CD4-positive, alpha-beta memory T cell (primary cell): ENCODE measurements at regions not wholly inside any gene's neighbourhood (a gene's known extent, or its start where the extent isn't known, plus 50 kb on each side); places are given as distances from the start of the nearest gene placed in this dataset.
A peak's percentile ranks its signal among the peaks of the same experiment; 100 is the strongest.

Source experiments
- CTCF ChIA-PET: fragments of 350-600 bp; sonication (Branson Sonifier 250); formaldehyde crosslinking; loops from one replicate; lab custom pipeline; 2021; ENCODE audit warnings: inconsistent platforms; ENCODE audit not compliant: partially characterized antibody; lab: Charles Lee
- POLR2A ChIA-PET: fragments of 350-600 bp; sonication (Branson Sonifier 250); formaldehyde crosslinking; loops from one replicate; lab custom pipeline; 2021; ENCODE audit not compliant: partially characterized antibody; lab: Charles Lee
- DNase-seq, 5 donors: peaks; one replicate each; pipeline versions ENCODE4 v3.0.0 to v3.0.0-alpha.2; 2020 to 2022; ENCODE audit warnings: mixed read lengths in 1 of 5
- H3K27ac ChIP-seq: one replicate; pipeline ENCODE4 v1.7.0; 2013; ENCODE audit warnings: low read depth, low read length
- H3K27me3 ChIP-seq: 2 replicates; pipeline ENCODE4 v1.7.0; 2013; ENCODE audit warnings: mild to moderate bottlenecking, low read length, moderate library complexity; ENCODE audit not compliant: insufficient read depth
- H3K36me3 ChIP-seq: 2 replicates; pipeline ENCODE4 v1.7.0; 2013; ENCODE audit warnings: mild to moderate bottlenecking, low read length, moderate library complexity; ENCODE audit not compliant: insufficient read depth
- H3K4me1 ChIP-seq: 2 replicates; pipeline ENCODE4 v1.7.0; 2013; ENCODE audit warnings: mild to moderate bottlenecking, low read length, moderate library complexity; ENCODE audit not compliant: insufficient read depth
- H3K4me3 ChIP-seq, 2 donors: one replicate each; pipeline ENCODE4 v1.7.0; 2013; ENCODE audit warnings: low read length in 2 of 2, mild to moderate bottlenecking in 1 of 2
- H3K9me3 ChIP-seq, 2 donors: one replicate each; pipeline ENCODE4 v1.7.0; 2013; ENCODE audit warnings: low read length in 2 of 2, control low read depth in 1 of 2; ENCODE audit not compliant: control insufficient read depth in 1 of 2
- H3K27ac Mint-ChIP-seq, 7 donors: one replicate each; pipeline ENCODE4 v1.8.0; 2020 to 2021; ENCODE audit warnings: mixed read lengths in 7 of 7, mild to moderate bottlenecking in 6 of 7, inconsistent platforms in 3 of 7, moderate library complexity in 3 of 7
- H3K27me3 Mint-ChIP-seq, 2 donors: one replicate each; pipeline ENCODE4 v1.8.0; 2020 to 2021; ENCODE audit warnings: mixed read lengths in 2 of 2
- H3K36me3 Mint-ChIP-seq, 2 donors: one replicate each; pipeline ENCODE4 v1.8.0; 2020 to 2021; ENCODE audit warnings: mixed read lengths in 2 of 2, inconsistent platforms in 1 of 2, mild to moderate bottlenecking in 1 of 2
- H3K4me1 Mint-ChIP-seq, 4 donors: one replicate each; pipeline ENCODE4 v1.8.0; 2020 to 2021; ENCODE audit warnings: mixed read lengths in 4 of 4, mild to moderate bottlenecking in 1 of 4
- H3K4me3 Mint-ChIP-seq, 8 donors: one replicate each; pipeline ENCODE4 v1.8.0; 2020 to 2021; ENCODE audit warnings: mixed read lengths in 8 of 8, mild to moderate bottlenecking in 7 of 8, moderate library complexity in 6 of 8, inconsistent platforms in 3 of 8
- H3K9me3 Mint-ChIP-seq, 8 donors: one replicate each; pipeline ENCODE4 v1.8.0; 2020 to 2021; ENCODE audit warnings: mixed read lengths in 8 of 8, mild to moderate bottlenecking in 5 of 8, inconsistent platforms in 3 of 8, moderate library complexity in 1 of 8
- intact Hi-C: fragments of 100-400 bp; cut with micrococcal nuclease; formaldehyde crosslinking; loops from one replicate; pipeline ENCODE4 v1.15.1; 2023

GRCh38 chr6:139531148-139532115, 157.0 kb upstream of the CITED2 start:
- Histone ChIP-seq H3K36me3 (no peaks in the 10 kb centered on the region), H3K9me3 (no peaks in the 10 kb centered on the region), H3K27ac (peak overlapping the region; percentile 57), H3K27me3 (no peaks in the 10 kb centered on the region), H3K4me3 (peak overlapping the region in 1 of 2 donors; percentile 40), H3K4me1 (peaks cover 68% of the 10 kb centered on the region)
- peak overlapping the region; percentile 69 to 88 (median 80) for H3K4me3 Mint-ChIP-seq
- H3K27me3 Mint-ChIP-seq = no peaks in the 10 kb centered on the region
- DNase-seq = peak; percentile 59 to 80 (median 66)
- H3K9me3 Mint-ChIP-seq = no peaks in the 10 kb centered on the region
- ChIA-PET POLR2A (interaction anchor here (0.7 to 3.6 kb wide), 15 partner anchors 9 to 1952 kb away, joined by 3 to 77 read pairs (median 4); partner anchors contain the start of gene CITED2), CTCF (interaction anchor here (0.8 to 1.9 kb wide), 6 partner anchors 9 to 161 kb away, joined by 3 to 21 read pairs (median 5); partner anchors contain the start of gene CITED2)
- intact Hi-C loops = loop anchor here (1.0 to 10.0 kb wide), 5 partner anchors 9 to 547 kb away; partner anchors contain the start of genes CITED2 and REPS1
- H3K4me1 Mint-ChIP-seq = peaks cover 44 to 60% (median 53%) of the 10 kb centered on the region in 4 donors
- peak overlapping the region; percentile 83 to 98 (median 95) for H3K27ac Mint-ChIP-seq
- no peaks in the 10 kb centered on the region for H3K36me3 Mint-ChIP-seq

- CTCF ChIA-PET = interaction anchor here (0.8 to 1.9 kb wide), 6 partner anchors 10 to 161 kb away, joined by 3 to 21 read pairs (median 5); partner anchors contain the start of gene CITED2
- no peaks in the 10 kb centered on the region for H3K9me3 Mint-ChIP-seq
- DNase-seq = peak in 1 of 5 donors; percentile 13
These were observed 156.1 kb upstream of the CITED2 start for GRCh38 chr6:139530561-139530960.

DNA sequence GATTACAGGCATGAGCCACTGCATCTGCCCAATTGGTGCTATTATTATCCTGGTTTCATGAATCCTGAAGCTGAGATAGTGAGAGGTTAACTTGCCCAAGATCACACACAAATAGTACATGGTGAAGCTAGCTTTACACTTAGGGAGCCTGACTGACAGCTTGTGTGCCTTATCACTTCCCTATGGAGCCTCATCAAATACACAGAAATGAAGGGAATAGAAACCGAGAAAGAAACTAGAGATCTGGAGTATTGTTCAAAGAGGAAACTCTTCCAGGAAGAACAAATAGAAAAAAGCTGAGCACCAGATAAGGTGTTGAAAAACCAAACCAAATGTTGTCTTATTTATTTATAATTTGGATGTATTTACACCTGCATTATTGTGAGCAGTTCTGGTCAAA, 155.0 kb upstream of the CITED2 start:
- DNase-seq = no peak
- Histone ChIP-seq H3K36me3 (no peaks in the 10 kb centered on the region), H3K27ac (no peak overlapping the region), H3K4me3 (no peak overlapping the region), H3K4me1 (peaks cover 47% of the 10 kb centered on the region), H3K27me3 (no peaks in the 10 kb centered on the region), H3K9me3 (no peaks in the 10 kb centered on the region)
- Mint-ChIP-seq H3K27ac (peak overlapping the region; percentile 1 to 77 (median 16)), H3K4me1 (peaks cover 29 to 43% (median 37%) of the 10 kb centered on the region in 4 donors), H3K27me3 (no peaks in the 10 kb centered on the region), H3K9me3 (no peaks in the 10 kb centered on the region), H3K4me3 (peak overlapping the region in 2 of 8 donors; percentile 17 to 44), H3K36me3 (no peaks in the 10 kb centered on the region)
- POLR2A ChIA-PET = interaction anchor here (3.6 kb wide), 1 partner anchor 155 kb away, joined by 77 read pairs; the partner anchor contains the start of gene CITED2
- CTCF ChIA-PET = interaction anchor here (1.5 kb wide), 1 partner anchor 155 kb away, joined by 4 read pairs; the partner anchor contains the start of gene CITED2
- intact Hi-C loops = no loop called here

More at GRCh38 chr6:139530561-139530960, 156.1 kb upstream of the CITED2 start:
- H3K4me1 ChIP-seq = peaks cover 59% of the 10 kb centered on the region
- H3K36me3 ChIP-seq = no peaks in the 10 kb centered on the region
- H3K27ac ChIP-seq = peak overlapping the region; percentile 57
- H3K36me3 Mint-ChIP-seq = no peaks in the 10 kb centered on the region
- POLR2A ChIA-PET = interaction anchor here (1.0 to 3.6 kb wide), 12 partner anchors 9 to 405 kb away, joined by 3 to 77 read pairs (median 4); partner anchors contain the start of gene CITED2
- no peaks in the 10 kb centered on the region for H3K9me3 ChIP-seq
- peak overlapping the region in 1 of 2 donors; percentile 40 for H3K4me3 ChIP-seq
- intact Hi-C loops = loop anchor here (2.0 to 10.0 kb wide), 4 partner anchors 47 to 546 kb away; partner anchors contain the start of genes CITED2 and REPS1
- no peaks in the 10 kb centered on the region for H3K27me3 ChIP-seq
- peak overlapping the region; percentile 69 to 88 (median 80) for H3K4me3 Mint-ChIP-seq
- H3K4me1 Mint-ChIP-seq = peaks cover 37 to 52% (median 45%) of the 10 kb centered on the region in 4 donors
- H3K27me3 Mint-ChIP-seq = no peaks in the 10 kb centered on the region
- peak overlapping the region; percentile 81 to 98 (median 95) for H3K27ac Mint-ChIP-seq

DNA sequence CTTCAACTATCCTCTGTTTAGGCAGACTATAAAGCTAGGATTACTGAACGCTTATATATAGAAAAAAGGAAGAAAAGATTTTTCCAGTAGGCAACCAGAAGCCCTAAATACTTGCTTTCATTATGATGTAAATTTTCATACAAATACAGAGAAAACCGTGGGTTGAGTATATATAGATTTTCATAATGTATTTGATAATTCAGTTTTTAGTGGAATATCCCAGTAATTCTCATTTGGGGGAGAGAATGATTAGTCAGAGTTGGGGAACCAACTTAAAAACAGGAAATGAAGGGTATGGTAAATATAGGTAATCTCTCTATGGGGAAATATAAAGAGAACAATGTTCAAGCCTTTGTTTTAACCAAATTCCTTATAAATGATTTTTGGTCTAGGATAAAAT, 154.0 kb upstream of the CITED2 start:
- Mint-ChIP-seq H3K4me1 (peaks cover 20 to 34% (median 28%) of the 10 kb centered on the region in 4 donors), H3K9me3 (no peaks in the 10 kb centered on the region), H3K4me3 (no peak overlapping the region), H3K36me3 (no peaks in the 10 kb centered on the region), H3K27me3 (no peaks in the 10 kb centered on the region), H3K27ac (no peak overlapping the region)
- ChIA-PET CTCF (interaction anchor here (1.5 kb wide), 1 partner anchor 154 kb away, joined by 4 read pairs; the partner anchor contains the start of gene CITED2), POLR2A (no interaction called here)
- peaks cover 38% of the 10 kb centered on the region for H3K4me1 ChIP-seq
- intact Hi-C loops = no loop called here
- no peak for DNase-seq
- H3K27ac ChIP-seq = no peak overlapping the region
- no peak overlapping the region for H3K4me3 ChIP-seq
- no peaks in the 10 kb centered on the region for H3K36me3 ChIP-seq
- H3K9me3 ChIP-seq = no peaks in the 10 kb centered on the region
- H3K27me3 ChIP-seq = no peaks in the 10 kb centered on the region

DNA sequence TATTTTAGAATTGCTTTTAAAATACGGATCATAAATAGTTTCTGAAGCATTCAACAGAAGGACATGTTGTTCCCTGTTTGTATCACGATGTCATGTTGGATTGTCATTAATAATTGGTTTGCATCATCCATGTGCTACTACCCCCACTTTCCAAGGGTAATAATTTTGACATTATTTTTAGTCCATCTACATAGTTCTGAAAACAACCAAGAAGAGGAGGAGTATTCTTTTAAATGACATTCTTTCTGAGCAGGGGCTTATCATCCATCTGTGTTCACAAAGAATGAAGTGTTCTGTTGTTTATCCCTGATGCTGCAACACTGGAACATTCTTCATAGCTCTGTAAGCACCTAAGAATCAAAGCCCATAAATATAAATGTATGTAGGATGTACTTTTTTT, 151.0 kb upstream of the CITED2 start:
- POLR2A ChIA-PET = interaction anchor here (2.4 kb wide), 1 partner anchor 151 kb away, joined by 7 read pairs; the partner anchor contains the start of gene CITED2
- H3K4me3 ChIP-seq = no peak overlapping the region
- no peaks in the 10 kb centered on the region for H3K36me3 ChIP-seq
- intact Hi-C loops = no loop called here
- Mint-ChIP-seq H3K27ac (peak overlapping the region in 1 of 7 donors; percentile 30), H3K4me3 (no peak overlapping the region), H3K4me1 (peaks cover 5 to 14% (median 11%) of the 10 kb centered on the region in 4 donors), H3K27me3 (peaks cover 0 to 1% of the 10 kb centered on the region in 2 donors), H3K9me3 (no peaks in the 10 kb centered on the region), H3K36me3 (no peaks in the 10 kb centered on the region)
- CTCF ChIA-PET = no interaction called here
- H3K27me3 ChIP-seq = no peaks in the 10 kb centered on the region
- peaks cover 11% of the 10 kb centered on the region for H3K4me1 ChIP-seq
- no peak for DNase-seq
- H3K27ac ChIP-seq = no peak overlapping the region
- H3K9me3 ChIP-seq = no peaks in the 10 kb centered on the region

- no peak for DNase-seq
- H3K27me3 ChIP-seq = no peaks in the 10 kb centered on the region
- no peak overlapping the region for H3K4me3 ChIP-seq
- intact Hi-C loops = no loop called here
- Mint-ChIP-seq H3K36me3 (no peaks in the 10 kb centered on the region), H3K9me3 (no peaks in the 10 kb centered on the region), H3K4me3 (no peak overlapping the region), H3K27ac (no peak overlapping the region), H3K4me1 (peaks cover 0 to 5% (median 2%) of the 10 kb centered on the region in 4 donors), H3K27me3 (peaks cover 0 to 1% of the 10 kb centered on the region in 2 donors)
- no peaks in the 10 kb centered on the region for H3K36me3 ChIP-seq
- ChIA-PET CTCF (interaction anchor here (0.9 kb wide), 1 partner anchor 151 kb away, joined by 3 read pairs; no protein-coding TSS in a partner anchor), POLR2A (interaction anchor here (2.4 kb wide), 1 partner anchor 149 kb away, joined by 7 read pairs; the partner anchor contains the start of gene CITED2)
- no peaks in the 10 kb centered on the region for H3K9me3 ChIP-seq
- no peaks in the 10 kb centered on the region for H3K4me1 ChIP-seq
- H3K27ac ChIP-seq = no peak overlapping the region
These were observed 149.5 kb upstream of the CITED2 start for GRCh38 chr6:139523986-139524385.
